ENCODE measurements at regions not wholly inside any gene's neighbourhood (a gene's known extent, or its start where the extent isn't known, plus 50 kb on each side); places are given as distances from the start of the nearest gene placed in this dataset.
A peak's percentile ranks its signal among the peaks of the same experiment; 100 is the strongest.
"Not testable (repeated sequence)": the region's sequence is repeated elsewhere in the genome, so short reads cannot be mapped to it uniquely, and the experiment has no call there.

GRCh38 chr14:24744641-24745040 lies 110.7 kb upstream of the GZMB start:
- no peak for DNase-seq (ENCODE audit: low read depth, low spot score)

- DNase-seq (ENCODE audit: low read depth, low spot score) = no peak
Measured at GRCh38 chr14:24741871-24742270, 107.9 kb upstream of the GZMB start.

- DNase-seq (ENCODE audit: low read depth, low spot score) = no peak
Measured at GRCh38 chr14:24735984-24736630, 102.1 kb upstream of the GZMB start.

- DNase-seq (ENCODE audit: low read depth, low spot score) = peak; percentile 26
Measured at GRCh38 chr14:24734917-24735500, 101.0 kb upstream of the GZMB start.

GRCh38 chr14:24726480-24726879 lies 92.5 kb upstream of the GZMB start:
- DNase-seq (ENCODE audit: low read depth, low spot score) = no peak

GRCh38 chr14:24725311-24725710 lies 91.3 kb upstream of the GZMB start:
- DNase-seq (ENCODE audit: low read depth, low spot score) = no peak

GRCh38 chr14:24721775-24722174 lies 87.8 kb upstream of the GZMB start:
- DNase-seq (ENCODE audit: low read depth, low spot score) = no peak

GRCh38 chr14:24715239-24715638 lies 81.2 kb upstream of the GZMB start:
- DNase-seq (ENCODE audit: low read depth, low spot score) = no peak

GRCh38 chr14:24713404-24713803 lies 79.4 kb upstream of the GZMB start:
- DNase-seq (ENCODE audit: low read depth, low spot score) = no peak

- no peak for DNase-seq (ENCODE audit: low read depth, low spot score)
Measured at GRCh38 chr14:24712909-24713308, 78.9 kb upstream of the GZMB start.

- DNase-seq (ENCODE audit: low read depth, low spot score) = no peak
Measured at GRCh38 chr14:24712374-24712773, 78.4 kb upstream of the GZMB start.

GRCh38 chr14:24710403-24711112 lies 76.6 kb upstream of the GZMB start:
- DNase-seq (ENCODE audit: low read depth, low spot score) = peak; percentile 70

GRCh38 chr14:24708684-24709083 lies 74.7 kb upstream of the GZMB start:
- DNase-seq (ENCODE audit: low read depth, low spot score) = no peak

GRCh38 chr14:24706351-24706750 lies 72.4 kb upstream of the GZMB start:
- no peak for DNase-seq (ENCODE audit: low read depth, low spot score)

GRCh38 chr14:24705840-24706239 lies 71.8 kb upstream of the GZMB start:
- DNase-seq (ENCODE audit: low read depth, low spot score) = no peak

- no peak for DNase-seq (ENCODE audit: low read depth, low spot score)
Measured at GRCh38 chr14:24701062-24701461, 67.1 kb upstream of the GZMB start.

- no peak for DNase-seq (ENCODE audit: low read depth, low spot score)
Measured at GRCh38 chr14:24700511-24700910, 66.5 kb upstream of the GZMB start.

- no peak for DNase-seq (ENCODE audit: low read depth, low spot score)
Measured at GRCh38 chr14:24699052-24699451, 65.1 kb upstream of the GZMB start.

GRCh38 chr14:24696280-24696920 lies 62.4 kb upstream of the GZMB start:
- not testable (repeated sequence) for DNase-seq (ENCODE audit: low read depth, low spot score)

GRCh38 chr14:24695265-24696241 lies 61.6 kb upstream of the GZMB start:
- no peak for DNase-seq (ENCODE audit: low read depth, low spot score)

GRCh38 chr14:24694680-24695079 lies 60.7 kb upstream of the GZMB start:
- DNase-seq (ENCODE audit: low read depth, low spot score) = no peak
